Lower leg skin (tissue), 4 donors: ENCODE measurements at regions not wholly inside any gene's neighbourhood (a gene's known extent, or its start where the extent isn't known, plus 50 kb on each side); places are given as distances from the start of the nearest gene placed in this dataset.

Source experiments
- DNase-seq, 2 donors: peaks; one replicate each; pipeline ENCODE4 v3.0.0-alpha.2; 2019; ENCODE audit warnings: low spot score in 2 of 2
- H3K4me3 ChIP-seq: fragments of 200-600 bp; sonication (generic); 2 replicates; pipeline ENCODE4 v1.5.1; 2017; ENCODE audit warnings: mild to moderate bottlenecking, low read depth; ENCODE audit not compliant: poor library complexity, severe bottlenecking
- POLR2A ChIP-seq, 2 donors: fragments of 450-650 bp; IDR thresholded peaks; one replicate each; pipeline ENCODE4 v1.6.1; 2016 to 2017; ENCODE audit warnings: antibody characterized with exemption in 2 of 2, mild to moderate bottlenecking in 1 of 2, moderate library complexity in 1 of 2
- WGBS, 2 donors: methylation state at CpG; one replicate each; pipeline ENCODE4 v1.1.5; 2018; 5-methylcytosine and 5-hydroxymethylcytosine counted together
- intact Hi-C: fragments of 100-400 bp; cut with DNase I; formaldehyde crosslinking; loops from one replicate; pipeline ENCODE4 v1.15.0; 2023; ENCODE audit warnings: low total_unique reads
- TF ChIP-seq, protein P1 (sequence below), 3 donors: fragments of 450-650 bp; IDR thresholded peaks; one replicate each; pipeline ENCODE4 v1.5.1; 2016; ENCODE audit warnings: antibody characterized with exemption in 3 of 3, mild to moderate bottlenecking in 3 of 3, moderate library complexity in 2 of 3

DNA sequence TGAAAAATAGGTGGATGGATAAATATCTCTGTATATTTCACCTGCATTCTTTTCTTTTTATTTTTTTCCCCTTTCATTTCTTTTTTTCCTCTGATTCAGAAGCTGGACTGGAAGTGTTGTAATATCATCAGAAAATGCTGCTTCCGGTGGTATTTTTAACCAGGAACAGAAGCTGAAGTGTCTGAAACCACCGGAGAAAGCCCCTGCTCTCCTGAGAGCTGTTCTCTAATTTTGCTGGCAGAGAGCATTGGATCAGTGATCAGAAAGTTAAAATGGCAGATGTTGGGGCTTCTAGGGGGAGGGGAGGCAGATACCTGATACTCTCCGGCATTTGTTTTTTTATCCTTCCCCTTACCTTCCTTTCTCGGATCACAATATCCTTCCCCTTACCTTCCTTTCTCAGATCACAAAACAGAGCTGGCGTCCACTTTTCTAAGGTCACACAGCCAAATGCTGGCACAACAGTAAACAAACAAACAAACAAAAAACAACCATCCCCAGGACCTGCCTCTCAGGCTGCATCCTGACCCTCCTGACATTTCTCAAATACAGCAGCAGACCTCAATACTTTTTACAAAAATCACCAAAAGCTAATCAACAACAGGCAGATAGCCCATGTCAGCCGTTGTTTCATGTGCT is 143.2 kb upstream of the ZNF217 start:
- 7 to 13% methylated on average over 6 of the region's 6 CpGs for WGBS, 2 donors
- DNase-seq = no peak
- TF ChIP-seq, protein P1, sequence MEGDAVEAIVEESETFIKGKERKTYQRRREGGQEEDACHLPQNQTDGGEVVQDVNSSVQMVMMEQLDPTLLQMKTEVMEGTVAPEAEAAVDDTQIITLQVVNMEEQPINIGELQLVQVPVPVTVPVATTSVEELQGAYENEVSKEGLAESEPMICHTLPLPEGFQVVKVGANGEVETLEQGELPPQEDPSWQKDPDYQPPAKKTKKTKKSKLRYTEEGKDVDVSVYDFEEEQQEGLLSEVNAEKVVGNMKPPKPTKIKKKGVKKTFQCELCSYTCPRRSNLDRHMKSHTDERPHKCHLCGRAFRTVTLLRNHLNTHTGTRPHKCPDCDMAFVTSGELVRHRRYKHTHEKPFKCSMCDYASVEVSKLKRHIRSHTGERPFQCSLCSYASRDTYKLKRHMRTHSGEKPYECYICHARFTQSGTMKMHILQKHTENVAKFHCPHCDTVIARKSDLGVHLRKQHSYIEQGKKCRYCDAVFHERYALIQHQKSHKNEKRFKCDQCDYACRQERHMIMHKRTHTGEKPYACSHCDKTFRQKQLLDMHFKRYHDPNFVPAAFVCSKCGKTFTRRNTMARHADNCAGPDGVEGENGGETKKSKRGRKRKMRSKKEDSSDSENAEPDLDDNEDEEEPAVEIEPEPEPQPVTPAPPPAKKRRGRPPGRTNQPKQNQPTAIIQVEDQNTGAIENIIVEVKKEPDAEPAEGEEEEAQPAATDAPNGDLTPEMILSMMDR (IDR thresholded peaks at IDR 0.05) = no peak
- no peak for TF ChIP-seq POLR2A (IDR thresholded peaks at IDR 0.05)
- intact Hi-C loops = no loop called here
- H3K4me3 ChIP-seq = no peak overlapping the region

DNA sequence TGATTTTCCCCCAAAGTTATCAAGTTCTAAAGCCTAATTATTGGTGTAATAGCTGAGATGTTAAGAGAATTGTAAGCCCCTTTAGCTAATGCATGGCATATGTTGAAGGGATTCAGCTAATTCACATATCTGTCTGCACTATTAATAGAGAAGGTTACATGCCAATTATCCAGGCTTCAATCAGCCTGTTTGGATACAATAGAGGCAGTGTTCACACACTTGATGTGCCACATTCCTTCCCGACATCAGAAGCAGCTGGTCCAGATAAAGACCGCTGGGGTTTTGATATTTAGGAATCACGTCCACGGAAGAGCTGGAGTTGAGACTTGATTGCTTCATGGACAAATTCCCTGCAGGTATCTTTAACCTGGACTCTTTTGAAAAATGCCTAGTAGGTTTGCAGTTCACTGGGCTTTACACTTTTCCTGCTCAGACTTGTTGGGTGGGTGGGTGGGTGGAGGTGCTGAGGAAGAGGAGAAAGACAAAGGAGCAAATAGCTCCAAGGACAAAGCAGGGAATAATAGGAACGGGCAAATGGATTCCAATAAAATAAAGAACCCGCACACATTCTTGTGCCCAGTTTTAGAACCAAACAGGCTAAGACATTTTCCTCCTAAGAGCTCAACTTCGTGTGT is 142.6 kb upstream of the ZNF217 start:
- no peak overlapping the region for H3K4me3 ChIP-seq
- no peak for TF ChIP-seq POLR2A (IDR thresholded peaks at IDR 0.05)
- TF ChIP-seq, protein P1 (IDR thresholded peaks at IDR 0.05) = no peak
- no peak for DNase-seq
- 31 to 43% methylated on average over 7 of the region's 7 CpGs for WGBS, 2 donors
- intact Hi-C loops = no loop called here

DNA sequence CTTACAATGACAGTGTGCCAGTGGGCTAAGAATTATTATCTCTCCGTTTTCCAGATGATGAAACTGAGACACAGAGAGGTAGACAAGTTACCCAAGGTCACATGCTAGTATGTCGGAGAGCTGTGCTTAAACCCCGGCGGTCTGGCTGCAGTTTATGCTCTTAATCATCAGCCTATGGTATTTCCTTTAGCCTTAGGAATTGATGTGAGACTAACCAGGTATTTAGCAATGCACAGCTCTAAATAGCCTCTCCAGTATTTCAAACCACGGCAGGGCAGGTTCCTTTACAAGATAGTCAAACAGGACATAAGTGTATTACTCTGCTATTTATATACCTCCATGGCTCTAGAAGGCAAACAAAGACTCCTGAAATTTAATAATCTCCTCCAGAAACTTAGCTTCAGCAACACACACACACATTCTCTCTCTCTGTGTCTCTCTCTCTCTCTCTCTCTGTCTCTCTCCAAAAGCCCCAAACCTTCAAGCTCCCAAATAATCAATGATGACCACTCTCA is 142.0 kb upstream of the ZNF217 start:
- TF ChIP-seq, protein P1 (IDR thresholded peaks at IDR 0.05) = no peak
- TF ChIP-seq POLR2A (IDR thresholded peaks at IDR 0.05) = no peak
- 36 to 41% methylated on average over 5 of the region's 5 CpGs for WGBS, 2 donors
- no peak for DNase-seq
- no peak overlapping the region for H3K4me3 ChIP-seq
- intact Hi-C loops = no loop called here

GRCh38 chr20:53734006-53734688 is 140.5 kb upstream of the ZNF217 start:
- intact Hi-C loops = no loop called here
- no peak overlapping the region for H3K4me3 ChIP-seq
- WGBS, 2 donors = 71 to 77% methylated on average over 7 of the region's 7 CpGs
- DNase-seq = no peak
- no peak for TF ChIP-seq POLR2A (IDR thresholded peaks at IDR 0.05)
- TF ChIP-seq, protein P1 (IDR thresholded peaks at IDR 0.05) = no peak

- WGBS, 2 donors = 84 to 96% methylated on average over 2 of the region's 2 CpGs
- no peak for DNase-seq
These were observed 138.0 kb upstream of the ZNF217 start for GRCh38 chr20:53731595-53731994.

More at GRCh38 chr20:53731595-53731994, 138.0 kb upstream of the ZNF217 start:
- H3K4me3 ChIP-seq = no peak overlapping the region
- intact Hi-C loops = no loop called here
- no peak for TF ChIP-seq POLR2A (IDR thresholded peaks at IDR 0.05)
- TF ChIP-seq, protein P1 (IDR thresholded peaks at IDR 0.05) = no peak
